Testis (tissue), 2 donors: ENCODE measurements at regions not wholly inside any gene's neighbourhood (a gene's known extent, or its start where the extent isn't known, plus 50 kb on each side); places are given as distances from the start of the nearest gene placed in this dataset.

Experiments used
- DNase-seq: peaks from one replicate; pipeline ENCODE4 v3.0.0-alpha.2; 2019
- H3K27ac ChIP-seq, 2 donors: fragments of 200-600 bp; sonication (generic); one replicate each; pipeline ENCODE4 v1.5.1; 2019
- H3K27me3 ChIP-seq: fragments of 200-600 bp; sonication (generic); one replicate; pipeline ENCODE4 v1.5.1; 2019
- H3K36me3 ChIP-seq: fragments of 200-600 bp; sonication (generic); one replicate; pipeline ENCODE4 v1.5.1; 2017; ENCODE audit warnings: low read depth; ENCODE audit errors: missing control alignments
- H3K4me1 ChIP-seq: fragments of 200-600 bp; sonication (generic); one replicate; pipeline ENCODE4 v1.5.1; 2019
- H3K4me3 ChIP-seq, 2 donors: fragments of 200-600 bp; sonication (generic); one replicate each; pipeline ENCODE4 v1.5.1; 2017 to 2019
- H3K9me3 ChIP-seq: fragments of 200-600 bp; sonication (generic); one replicate; pipeline ENCODE4 v1.5.1; 2017
- POLR2A ChIP-seq: fragments of 450-650 bp; IDR thresholded peaks from one replicate; pipeline ENCODE4 v1.6.1; 2017; ENCODE audit warnings: antibody characterized with exemption, mild to moderate bottlenecking, moderate library complexity
- WGBS, 2 donors: methylation state at CpG; one replicate each; pipeline ENCODE4 v1.1.5; 2018; 5-methylcytosine and 5-hydroxymethylcytosine counted together
- intact Hi-C: fragments of 100-400 bp; cut with DNase I; formaldehyde crosslinking; loops from one replicate; pipeline ENCODE4 v1.15.1; 2023; ENCODE audit warnings: low total_unique reads
- TF ChIP-seq, protein P1 (sequence below), 3 experiments: fragments of 450-650 bp in 2 of 3; fragments of 200-600 bp in 1 of 3; sonication (generic) in 1 of 3; IDR thresholded peaks; one replicate each; pipeline ENCODE4 v1.5.1; 2016 to 2019; ENCODE audit warnings: antibody characterized with exemption in 3 of 3, mild to moderate bottlenecking in 2 of 3, moderate library complexity in 1 of 3

DNA sequence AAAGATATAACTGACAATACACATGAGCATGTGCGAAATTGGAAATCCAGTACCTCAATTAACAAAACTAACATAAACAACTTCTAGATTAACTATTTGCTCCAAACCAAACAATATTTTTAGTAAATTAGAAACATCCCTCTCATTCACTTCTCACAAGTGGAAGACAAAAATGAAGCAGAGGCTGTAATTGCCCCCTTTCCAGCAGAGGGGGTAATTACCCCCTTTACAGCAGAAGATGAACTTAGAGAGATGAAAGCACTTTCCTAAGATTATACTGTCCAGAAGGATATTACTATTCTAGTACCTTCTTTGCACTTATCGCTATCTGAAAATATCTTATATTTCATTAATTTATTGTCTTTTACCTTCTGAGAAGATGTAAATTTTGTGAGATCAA, 1025.2 kb downstream of the FSCB start:
- TF ChIP-seq, protein P1, sequence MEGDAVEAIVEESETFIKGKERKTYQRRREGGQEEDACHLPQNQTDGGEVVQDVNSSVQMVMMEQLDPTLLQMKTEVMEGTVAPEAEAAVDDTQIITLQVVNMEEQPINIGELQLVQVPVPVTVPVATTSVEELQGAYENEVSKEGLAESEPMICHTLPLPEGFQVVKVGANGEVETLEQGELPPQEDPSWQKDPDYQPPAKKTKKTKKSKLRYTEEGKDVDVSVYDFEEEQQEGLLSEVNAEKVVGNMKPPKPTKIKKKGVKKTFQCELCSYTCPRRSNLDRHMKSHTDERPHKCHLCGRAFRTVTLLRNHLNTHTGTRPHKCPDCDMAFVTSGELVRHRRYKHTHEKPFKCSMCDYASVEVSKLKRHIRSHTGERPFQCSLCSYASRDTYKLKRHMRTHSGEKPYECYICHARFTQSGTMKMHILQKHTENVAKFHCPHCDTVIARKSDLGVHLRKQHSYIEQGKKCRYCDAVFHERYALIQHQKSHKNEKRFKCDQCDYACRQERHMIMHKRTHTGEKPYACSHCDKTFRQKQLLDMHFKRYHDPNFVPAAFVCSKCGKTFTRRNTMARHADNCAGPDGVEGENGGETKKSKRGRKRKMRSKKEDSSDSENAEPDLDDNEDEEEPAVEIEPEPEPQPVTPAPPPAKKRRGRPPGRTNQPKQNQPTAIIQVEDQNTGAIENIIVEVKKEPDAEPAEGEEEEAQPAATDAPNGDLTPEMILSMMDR (IDR thresholded peaks at IDR 0.05): no peak
- no peak for TF ChIP-seq POLR2A
- DNase-seq: no peak
- Histone ChIP-seq H3K27ac (no peak overlapping the region), H3K36me3 (no peaks in the 10 kb centered on the region), H3K4me1 (no peaks in the 10 kb centered on the region), H3K9me3 (no peaks in the 10 kb centered on the region), H3K4me3 (no peak overlapping the region), H3K27me3 (no peaks in the 10 kb centered on the region)
- 95 to 97% methylated on average over 2 of the region's 2 CpGs for WGBS, 2 donors
- intact Hi-C loops: no loop called here

DNA sequence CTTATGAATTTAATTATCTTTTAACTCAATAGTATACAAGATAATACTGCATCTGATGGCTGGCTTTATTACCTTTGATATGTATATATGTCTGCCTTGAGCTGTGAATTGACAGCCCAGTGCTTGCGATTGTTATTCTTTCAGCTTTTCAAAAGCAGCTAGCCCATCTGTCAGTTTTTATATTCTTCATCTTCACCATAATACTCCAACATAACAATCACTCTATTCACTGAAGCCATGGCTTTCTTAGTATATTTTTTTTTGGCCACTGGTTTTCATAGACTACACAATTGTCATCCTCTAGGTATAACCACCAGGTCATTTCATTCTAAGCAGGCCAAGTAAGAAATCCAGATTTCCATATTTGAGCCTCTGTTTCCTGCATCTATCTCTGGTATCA, 1026.1 kb downstream of the FSCB start:
- H3K36me3 ChIP-seq: no peaks in the 10 kb centered on the region
- no peak for TF ChIP-seq POLR2A
- TF ChIP-seq, protein P1 (IDR thresholded peaks at IDR 0.05): no peak
- H3K4me1 ChIP-seq: no peaks in the 10 kb centered on the region
- intact Hi-C loops: no loop called here
- no peak for DNase-seq
- no peaks in the 10 kb centered on the region for H3K27me3 ChIP-seq
- no peak overlapping the region for H3K27ac ChIP-seq
- no peak overlapping the region for H3K4me3 ChIP-seq
- H3K9me3 ChIP-seq: no peaks in the 10 kb centered on the region
- WGBS, 2 donors: 86 to 92% methylated on average over 1 of the region's 1 CpG

DNA sequence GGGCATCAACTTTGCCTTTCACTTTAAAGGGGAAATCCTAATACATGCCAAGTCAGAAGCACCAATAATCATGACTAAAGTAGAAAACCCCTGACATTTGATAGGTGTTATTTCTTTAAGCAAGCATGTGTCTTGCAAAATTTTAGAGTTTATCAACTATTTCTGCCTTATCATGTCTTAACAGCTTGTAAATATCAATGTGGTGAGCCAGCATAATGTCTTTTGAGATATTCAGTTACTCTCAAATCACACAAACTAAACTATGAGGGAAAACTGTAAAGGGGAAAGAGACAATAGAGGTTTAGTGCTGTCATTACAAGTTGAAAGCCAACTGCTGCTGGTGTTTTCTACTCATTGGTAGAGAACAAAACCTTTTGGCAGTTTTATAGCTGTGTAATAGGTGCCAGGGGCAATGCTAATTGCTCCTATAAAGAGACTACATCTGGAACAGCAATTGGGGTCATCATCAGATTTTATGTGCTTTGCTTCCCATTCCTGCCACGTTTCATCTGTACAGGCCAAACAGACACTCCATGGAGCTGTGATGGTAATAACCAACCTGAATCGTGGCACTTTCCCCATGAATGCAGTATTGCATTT, 1027.4 kb downstream of the FSCB start:
- Histone ChIP-seq H3K9me3 (no peaks in the 10 kb centered on the region), H3K27ac (no peak overlapping the region), H3K4me3 (no peak overlapping the region), H3K4me1 (no peaks in the 10 kb centered on the region), H3K27me3 (no peaks in the 10 kb centered on the region), H3K36me3 (no peaks in the 10 kb centered on the region)
- WGBS, 2 donors: 52 to 61% methylated on average over 2 of the region's 2 CpGs
- intact Hi-C loops: no loop called here
- no peak for DNase-seq
- TF ChIP-seq, protein P1 (IDR thresholded peaks at IDR 0.05): no peak
- TF ChIP-seq POLR2A: no peak

DNA sequence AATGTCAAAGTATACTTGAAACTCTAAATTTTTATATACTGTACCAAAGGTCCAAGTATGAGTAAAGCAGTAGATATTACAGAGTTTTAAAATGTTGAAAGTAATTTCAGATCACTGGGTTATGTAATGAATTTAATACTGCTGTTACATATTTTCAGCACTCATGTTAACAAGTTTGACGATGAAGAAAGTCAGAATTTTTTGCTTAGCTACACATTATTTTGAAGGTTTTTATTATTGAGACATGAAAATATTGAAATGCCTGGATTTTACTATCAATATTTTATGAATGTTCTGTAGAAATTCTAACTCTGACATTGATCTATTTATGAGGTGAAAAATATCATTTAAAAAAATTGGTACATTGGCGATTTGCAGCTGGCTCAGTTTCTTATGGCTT, 1030.3 kb downstream of the FSCB start:
- Histone ChIP-seq H3K9me3 (no peaks in the 10 kb centered on the region), H3K27me3 (no peaks in the 10 kb centered on the region), H3K4me1 (no peaks in the 10 kb centered on the region), H3K36me3 (no peaks in the 10 kb centered on the region), H3K27ac (no peak overlapping the region), H3K4me3 (no peak overlapping the region)
- no peak for DNase-seq
- WGBS, 2 donors: 84 to 88% methylated on average over 2 of the region's 2 CpGs
- TF ChIP-seq POLR2A: no peak
- TF ChIP-seq, protein P1 (IDR thresholded peaks at IDR 0.05): no peak
- intact Hi-C loops: no loop called here

DNA sequence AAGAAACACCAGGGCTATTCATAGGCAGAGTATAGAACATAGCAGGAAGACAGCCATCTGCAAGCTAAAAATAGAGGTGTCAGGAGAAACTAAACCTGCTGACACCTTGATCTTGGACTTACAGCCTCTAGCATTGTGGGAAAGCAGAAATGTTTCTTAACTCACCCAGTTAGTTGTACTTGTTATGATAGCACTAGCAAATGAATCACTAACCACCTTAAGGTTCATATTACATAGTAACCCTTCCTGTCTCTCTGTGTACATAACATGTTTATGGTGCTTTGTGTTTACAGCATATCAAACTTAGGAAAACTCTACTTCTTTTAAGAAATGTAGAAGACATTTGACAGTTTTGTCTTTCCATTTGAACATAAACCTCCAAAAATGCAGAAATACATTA, 1031.3 kb downstream of the FSCB start:
- Histone ChIP-seq H3K4me3 (no peak overlapping the region), H3K9me3 (no peaks in the 10 kb centered on the region), H3K4me1 (no peaks in the 10 kb centered on the region), H3K27ac (no peak overlapping the region), H3K27me3 (no peaks in the 10 kb centered on the region), H3K36me3 (no peaks in the 10 kb centered on the region)
- intact Hi-C loops: no loop called here
- DNase-seq: no peak
- no peak for TF ChIP-seq POLR2A
- TF ChIP-seq, protein P1 (IDR thresholded peaks at IDR 0.05): no peak
